IMR-90 (cell line): ENCODE measurements at regions not wholly inside any gene's neighbourhood (a gene's known extent, or its start where the extent isn't known, plus 50 kb on each side); places are given as distances from the start of the nearest gene placed in this dataset.

ENCODE experiments used
- BHLHE40 ChIP-seq: fragments of 150-350 bp; IDR thresholded peaks from 2 replicates; pipeline ENCODE4 v1.6.1; 2016; ENCODE audit warnings: mild to moderate bottlenecking, low read depth, low read length
- CEBPB ChIP-seq: IDR thresholded peaks from 2 replicates; pipeline ENCODE4 v1.6.1; 2012; ENCODE audit warnings: low read depth, low read length, improper control_type of control experiment
- CTCF ChIP-seq: conservative IDR thresholded peaks from 2 replicates; pipeline ENCODE4 v1.5.1; 2012; ENCODE audit warnings: mild to moderate bottlenecking, low read depth, low read length, improper control_type of control experiment
- MAZ ChIP-seq: IDR thresholded peaks from 2 replicates; pipeline ENCODE4 v1.6.1; 2012; ENCODE audit warnings: low read depth, mild to moderate bottlenecking, low read length, improper control_type of control experiment, moderate library complexity, borderline replicate concordance
- MXI1 ChIP-seq: IDR thresholded peaks from 2 replicates; pipeline ENCODE4 v1.6.1; 2012; ENCODE audit warnings: low read depth, mild to moderate bottlenecking, low read length, moderate library complexity, borderline replicate concordance
- POLR2A ChIP-seq: IDR thresholded peaks from 2 replicates; pipeline ENCODE4 v1.6.1; 2012; ENCODE audit warnings: mild to moderate bottlenecking, low read depth, low read length

DNA sequence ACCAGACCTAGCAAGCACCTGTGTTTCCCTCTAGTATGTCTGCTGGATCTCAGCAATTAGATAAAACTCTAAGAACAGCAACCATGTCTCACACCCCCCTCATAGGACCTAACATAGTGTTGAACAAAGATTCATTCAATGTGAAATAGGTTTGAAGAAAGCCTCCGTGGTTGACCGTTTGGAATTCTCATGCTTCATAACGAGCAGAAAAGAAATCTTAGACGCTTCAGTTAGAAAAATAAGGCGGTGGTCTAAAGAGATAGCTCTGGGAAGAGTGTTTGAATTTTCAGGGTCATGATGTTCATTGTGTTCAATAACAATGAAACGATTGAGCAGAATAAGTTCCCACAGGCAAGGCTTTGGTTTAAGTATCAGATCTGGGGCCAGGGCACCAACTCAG lies 332.9 kb downstream of the COG6 start:
- TF ChIP-seq CTCF (no peak), MXI1 (no peak), MAZ (no peak), CEBPB (no peak), POLR2A (no peak), BHLHE40 (no peak)
